ENCODE measurements at regions not wholly inside any gene's neighbourhood (a gene's known extent, or its start where the extent isn't known, plus 50 kb on each side); places are given as distances from the start of the nearest gene placed in this dataset.

- RAD21 ChIA-PET (ENCODE audit: low non-redundant PET in 1 of 2, low total read pairs in 2 of 2, uncharacterized antibody in 2 of 2, unreplicated experiment in 2 of 2) = no interaction called here
- Histone ChIP-seq H3K4me2 (ENCODE audit: low read length) (no peak overlapping the region), H3K9me3 (ENCODE audit: control insufficient read depth in 1 of 2, insufficient read depth in 1 of 2, low read depth in 1 of 2, low read length in 2 of 2) (no peaks in the 10 kb centered on the region), H3K9ac (ENCODE audit: low read length) (no peak overlapping the region), H3K27me3 (ENCODE audit: insufficient read depth, low read length) (no peaks in the 10 kb centered on the region), H3K4me1 (ENCODE audit: control insufficient read depth in 1 of 2, insufficient read depth in 2 of 2, low read length in 2 of 2) (no peaks in the 10 kb centered on the region), H3K27ac (ENCODE audit: low read depth, low read length) (no peak overlapping the region), H3K9me2 (ENCODE audit: insufficient read depth) (no peaks in the 10 kb centered on the region), H3K36me3 (ENCODE audit: control insufficient read depth in 1 of 2, insufficient read depth in 2 of 2, low read length in 2 of 2) (no peaks in the 10 kb centered on the region), H2AFZ (ENCODE audit: low read depth, low read length, poor library complexity, severe bottlenecking) (no peak overlapping the region), H4K20me1 (ENCODE audit: insufficient read depth) (no peaks in the 10 kb centered on the region), H3K79me2 (ENCODE audit: insufficient read depth, low read length) (no peaks in the 10 kb centered on the region), H3K4me3 (replicated peaks in 1 of 2; ENCODE audit: low read depth in 1 of 2, low read length in 2 of 2) (no peak overlapping the region)
- CTCF ChIA-PET = no interaction called here
- POLR2A ChIA-PET = no interaction called here
- no peak for ATAC-seq
- intact Hi-C loops (cut with micrococcal nuclease) = no loop called here
- no TSS peak for BruUV-seq (replicated peaks)
- TF ChIP-seq EGR1 (IDR thresholded peaks at IDR 0.05; ENCODE audit: low read depth) = no peak
- TF ChIP-seq ATF3 (IDR thresholded peaks at IDR 0.05) = no peak
- TF ChIP-seq ZFX (IDR thresholded peaks at IDR 0.05) = no peak
- no peak for TF ChIP-seq JUND (IDR thresholded peaks at IDR 0.05)
- no peak for TF ChIP-seq POLR2A (IDR thresholded peaks at IDR 0.05; ENCODE audit: borderline replicate concordance, extremely low read depth, insufficient read depth, insufficient read length)
- TF ChIP-seq RAD21 (IDR thresholded peaks at IDR 0.05; ENCODE audit: low read depth) = no peak
- TF ChIP-seq POLR2AphosphoS5 (IDR thresholded peaks at IDR 0.05; ENCODE audit: low read depth, low read length) = no peak
- TF ChIP-seq EZH2phosphoT487 (IDR thresholded peaks at IDR 0.05; ENCODE audit: borderline replicate concordance) = no peak
- no peak for TF ChIP-seq ZNF274 (IDR thresholded peaks at IDR 0.05; ENCODE audit: low read depth, low read length)
- no peak for TF ChIP-seq ZBTB33 (IDR thresholded peaks at IDR 0.05; ENCODE audit: extremely low read depth, insufficient replicate concordance, low read length)
- TF ChIP-seq SRF (IDR thresholded peaks at IDR 0.05; ENCODE audit: low read depth) = no peak
- no peak for TF ChIP-seq SIN3A (IDR thresholded peaks at IDR 0.05; ENCODE audit: low read depth)
- no peak for TF ChIP-seq REST (IDR thresholded peaks at IDR 0.05; ENCODE audit: low read depth)
- TF ChIP-seq EZH2 (IDR thresholded peaks at IDR 0.05) = no peak
- no peak for TF ChIP-seq YY1 (IDR thresholded peaks at IDR 0.05; ENCODE audit: extremely low read depth, insufficient replicate concordance, low read depth, low read length)
- no peak for TF ChIP-seq SP1 (IDR thresholded peaks at IDR 0.05; ENCODE audit: low read depth)
- DNase-seq (ENCODE audit: low read depth, low spot score) = no peak
These were observed 641.9 kb downstream of the OTOL1 start for GRCh38 chr3:162138509-162138908.

Data from HCT116 (cell line).